Esophagus squamous epithelium (tissue), 4 donors: ENCODE measurements at regions not wholly inside any gene's neighbourhood (a gene's known extent, or its start where the extent isn't known, plus 50 kb on each side); places are given as distances from the start of the nearest gene placed in this dataset.

Experiments used
- POLR2A ChIP-seq, 4 donors: fragments of 450-650 bp; IDR thresholded peaks; one replicate each; pipeline ENCODE4 v1.6.1; 2017; ENCODE audit warnings: antibody characterized with exemption in 4 of 4, mild to moderate bottlenecking in 4 of 4, moderate library complexity in 3 of 4
- TF ChIP-seq, protein P1 (sequence below), 6 experiments: fragments of 450-650 bp in 4 of 6; fragments of 200-600 bp in 2 of 6; sonication (generic) in 2 of 6; IDR thresholded peaks; one replicate each; pipeline ENCODE4 v1.5.1; 2016 to 2019; ENCODE audit warnings: antibody characterized with exemption in 6 of 6, mild to moderate bottlenecking in 4 of 6, moderate library complexity in 4 of 6

DNA sequence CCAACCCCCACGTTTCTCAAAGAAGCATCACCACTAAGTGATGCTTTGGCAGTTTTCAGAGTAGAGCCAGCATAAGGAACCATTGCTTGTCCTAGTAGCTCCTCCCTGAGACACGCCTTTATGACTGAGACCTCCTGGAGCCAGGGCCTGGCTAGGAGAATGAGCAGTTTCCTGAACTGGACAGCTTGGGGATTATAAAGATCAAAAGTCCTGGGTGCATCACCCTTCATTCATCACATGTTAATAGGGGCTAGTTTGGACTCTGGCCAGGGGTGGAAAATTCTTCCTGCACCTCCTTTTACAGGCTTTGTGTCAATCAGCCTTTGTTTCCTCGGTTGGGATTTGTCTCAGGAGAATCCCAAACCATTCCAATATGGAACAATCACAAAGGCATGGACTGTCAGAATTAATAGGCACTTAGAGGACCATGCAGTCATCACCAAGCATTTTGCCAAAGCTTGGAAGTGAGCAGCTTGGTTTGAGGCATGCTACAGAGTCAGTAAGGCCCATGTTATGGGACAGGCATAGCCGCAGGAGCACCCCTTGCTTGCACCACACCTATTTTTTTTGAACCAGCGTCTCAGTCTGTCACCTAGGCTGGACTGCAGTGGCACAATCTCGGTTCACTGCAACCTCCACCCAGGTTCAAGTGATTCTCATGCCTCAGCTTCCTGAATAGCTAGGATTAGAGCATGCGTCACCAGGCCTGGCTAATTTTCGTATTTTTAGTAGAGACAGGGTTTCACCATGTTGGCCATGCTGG lies 64.9 kb upstream of the TGM3 start:
- TF ChIP-seq, protein P1, sequence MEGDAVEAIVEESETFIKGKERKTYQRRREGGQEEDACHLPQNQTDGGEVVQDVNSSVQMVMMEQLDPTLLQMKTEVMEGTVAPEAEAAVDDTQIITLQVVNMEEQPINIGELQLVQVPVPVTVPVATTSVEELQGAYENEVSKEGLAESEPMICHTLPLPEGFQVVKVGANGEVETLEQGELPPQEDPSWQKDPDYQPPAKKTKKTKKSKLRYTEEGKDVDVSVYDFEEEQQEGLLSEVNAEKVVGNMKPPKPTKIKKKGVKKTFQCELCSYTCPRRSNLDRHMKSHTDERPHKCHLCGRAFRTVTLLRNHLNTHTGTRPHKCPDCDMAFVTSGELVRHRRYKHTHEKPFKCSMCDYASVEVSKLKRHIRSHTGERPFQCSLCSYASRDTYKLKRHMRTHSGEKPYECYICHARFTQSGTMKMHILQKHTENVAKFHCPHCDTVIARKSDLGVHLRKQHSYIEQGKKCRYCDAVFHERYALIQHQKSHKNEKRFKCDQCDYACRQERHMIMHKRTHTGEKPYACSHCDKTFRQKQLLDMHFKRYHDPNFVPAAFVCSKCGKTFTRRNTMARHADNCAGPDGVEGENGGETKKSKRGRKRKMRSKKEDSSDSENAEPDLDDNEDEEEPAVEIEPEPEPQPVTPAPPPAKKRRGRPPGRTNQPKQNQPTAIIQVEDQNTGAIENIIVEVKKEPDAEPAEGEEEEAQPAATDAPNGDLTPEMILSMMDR (IDR thresholded peaks at IDR 0.05), result no peak
- TF ChIP-seq POLR2A (IDR thresholded peaks at IDR 0.05), result no peak
